Renal cortex interstitium (tissue), 11 donors: ENCODE measurements at regions not wholly inside any gene's neighbourhood (a gene's known extent, or its start where the extent isn't known, plus 50 kb on each side); places are given as distances from the start of the nearest gene placed in this dataset.
"Not testable (repeated sequence)": the region's sequence is repeated elsewhere in the genome, so short reads cannot be mapped to it uniquely, and the experiment has no call there.

ENCODE experiments used
- DNase-seq, 11 donors: peaks; one replicate each; pipeline ENCODE4 v3.0.0-alpha.2; 2013; ENCODE audit warnings: low read depth in 9 of 11, low spot score in 4 of 11; ENCODE audit errors: extremely low read depth in 1 of 11

GRCh38 chr2:45102579-45103117 lies 93.4 kb upstream of the SIX2 start:
- DNase-seq: no peak

DNA sequence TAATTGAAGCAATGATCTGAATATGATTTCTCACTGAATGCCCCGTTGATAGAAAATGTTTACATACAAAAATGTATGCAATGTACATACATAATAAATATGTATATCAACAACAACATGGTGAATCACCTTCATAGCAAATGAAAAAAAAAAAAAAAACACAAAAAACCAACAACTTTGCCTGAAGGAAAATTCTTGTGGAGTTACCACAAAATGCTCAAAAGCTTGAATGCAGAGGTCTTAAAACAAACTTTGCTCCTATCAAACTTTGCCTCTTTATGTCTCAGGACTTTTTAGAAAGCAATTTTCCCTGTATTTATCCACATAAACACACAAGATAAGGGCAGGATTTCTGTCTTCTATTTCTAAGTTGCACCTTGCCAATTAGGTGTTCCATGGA lies 92.9 kb upstream of the SIX2 start:
- DNase-seq: no peak

GRCh38 chr2:45096996-45097395 lies 87.7 kb upstream of the SIX2 start:
- no peak for DNase-seq

- DNase-seq: not testable (repeated sequence)
Observed at GRCh38 chr2:45096038-45096437, 86.8 kb upstream of the SIX2 start.

GRCh38 chr2:45093663-45094062 lies 84.4 kb upstream of the SIX2 start:
- DNase-seq: no peak

GRCh38 chr2:45093181-45093580 lies 83.9 kb upstream of the SIX2 start:
- DNase-seq: no peak

DNA sequence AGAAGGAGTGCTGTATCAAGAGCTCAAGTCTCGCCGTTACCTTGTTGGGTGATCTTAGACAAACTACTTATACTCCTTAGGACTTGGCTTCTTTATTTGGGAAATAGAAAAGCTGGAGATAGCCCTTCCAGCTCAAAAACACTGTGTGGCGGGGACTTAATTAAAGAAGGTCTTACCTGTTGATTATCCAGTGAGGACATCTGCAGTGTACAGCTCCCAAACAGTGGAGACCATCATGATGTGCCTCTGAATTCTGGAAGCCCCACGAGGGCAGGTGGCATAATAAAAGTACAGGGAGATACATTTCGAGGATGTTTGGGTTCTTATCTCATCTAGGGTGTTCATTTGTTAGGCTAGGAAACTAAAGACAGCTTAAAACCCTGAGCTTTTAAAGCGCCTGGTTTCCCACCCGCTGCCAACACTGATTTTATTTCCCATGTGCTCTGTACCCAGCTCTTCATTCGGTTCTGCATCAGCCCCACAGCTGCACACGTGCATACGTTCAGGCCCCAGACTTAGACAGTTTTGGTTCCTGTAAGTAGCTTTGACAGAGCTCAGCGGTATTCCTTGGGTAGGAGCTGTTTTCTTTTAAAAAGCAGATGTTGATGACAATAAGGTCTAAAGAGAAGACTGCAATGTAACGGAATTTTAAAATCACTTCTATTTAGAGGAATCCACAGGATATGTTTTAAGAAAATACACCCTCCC lies 80.5 kb upstream of the SIX2 start:
- DNase-seq: no peak

- DNase-seq: no peak
Observed at GRCh38 chr2:45085487-45085886, 76.2 kb upstream of the SIX2 start.

- DNase-seq: no peak
Observed at GRCh38 chr2:45084361-45085020, 75.2 kb upstream of the SIX2 start.

GRCh38 chr2:45083175-45083574 lies 73.9 kb upstream of the SIX2 start:
- no peak for DNase-seq

GRCh38 chr2:45074713-45075112 lies 65.5 kb upstream of the SIX2 start:
- DNase-seq: no peak

DNA sequence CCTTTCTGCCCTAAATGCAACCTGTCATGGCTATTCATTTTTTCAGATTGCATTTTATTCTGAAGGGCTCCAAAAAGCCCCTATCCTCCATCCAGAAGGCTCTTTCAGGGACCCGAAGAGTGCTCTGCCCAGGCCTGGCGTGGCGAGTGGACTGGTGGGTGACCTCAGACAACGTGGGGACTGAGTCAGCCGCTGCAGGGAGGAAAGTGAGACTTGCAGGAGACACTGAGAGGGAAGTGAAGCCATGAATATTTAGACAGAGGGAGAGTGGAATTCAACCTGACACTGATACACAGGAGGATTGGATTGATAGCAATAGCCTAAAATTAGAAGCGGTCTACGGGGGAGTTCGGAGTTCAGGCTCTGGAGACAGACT lies 63.6 kb upstream of the SIX2 start:
- DNase-seq: no peak

DNA sequence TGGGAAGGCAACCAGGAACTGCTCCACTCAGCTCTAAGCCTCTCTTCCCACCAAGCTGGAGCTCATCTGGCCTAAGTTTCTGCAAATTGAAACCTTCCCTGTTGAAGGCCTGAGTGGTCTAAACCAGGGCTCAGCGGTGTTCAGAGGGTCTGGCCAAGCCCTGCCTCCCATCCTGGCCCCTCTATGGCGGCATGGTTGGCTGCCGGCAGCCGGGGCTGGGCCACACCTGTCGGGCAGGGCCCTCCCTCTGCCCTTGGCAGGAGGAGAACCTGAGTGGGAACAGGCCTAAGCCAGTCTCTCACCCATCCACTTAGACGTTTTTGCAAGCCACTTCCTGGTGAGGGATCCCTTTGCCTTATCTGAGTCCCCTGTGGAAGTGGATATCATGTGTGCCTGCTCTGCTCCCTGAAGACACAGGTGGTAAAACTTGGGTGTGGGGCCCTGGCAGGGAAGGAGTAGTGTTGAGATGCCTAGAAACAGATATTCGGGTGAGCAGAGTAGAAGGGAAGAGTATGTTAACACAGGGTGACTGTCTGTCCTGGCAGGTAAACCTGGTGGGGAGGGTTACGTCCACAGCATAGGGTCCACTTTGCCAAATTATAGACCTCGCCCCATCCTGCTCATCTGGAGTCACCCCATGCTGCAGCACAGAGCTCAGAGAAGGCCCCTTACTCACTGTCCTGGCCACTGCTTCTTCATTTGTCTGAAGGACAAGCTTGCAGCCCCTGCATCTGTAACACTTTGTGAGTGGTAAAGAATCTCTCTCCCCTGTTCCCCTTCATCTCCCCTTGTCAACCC lies 63.0 kb upstream of the SIX2 start:
- DNase-seq: no peak

DNA sequence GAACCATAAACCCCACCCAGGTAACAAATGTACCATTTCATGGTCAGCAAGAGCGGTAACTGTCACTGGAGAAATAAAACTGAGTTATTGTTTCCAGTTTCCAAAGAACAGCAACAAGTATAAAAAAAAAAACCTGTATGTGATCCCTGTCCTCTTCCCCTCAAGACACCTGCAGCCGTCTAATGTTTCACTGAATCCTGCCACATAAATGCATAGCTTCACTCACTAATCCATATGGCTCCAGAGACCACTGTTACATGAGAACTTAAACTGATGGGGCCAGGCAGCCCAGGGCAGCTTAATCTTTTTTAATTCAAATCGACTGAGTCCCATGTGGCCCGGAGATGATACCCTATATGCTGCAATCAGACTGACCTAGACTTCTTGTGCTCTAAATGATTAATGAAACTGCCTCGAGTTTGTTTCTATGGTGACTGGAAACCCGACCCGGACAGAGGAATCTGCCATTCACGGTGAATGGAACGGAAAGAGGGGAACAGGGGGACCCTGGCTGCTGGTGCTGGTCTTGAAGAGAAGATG lies 60.9 kb upstream of the SIX2 start:
- DNase-seq: peak in 10 of 11 donors; percentile 41 to 84 (median 63)

- peak in 5 of 11 donors; percentile 45 to 70 (median 57) for DNase-seq
Observed at GRCh38 chr2:45069684-45070083, 60.4 kb upstream of the SIX2 start.

DNA sequence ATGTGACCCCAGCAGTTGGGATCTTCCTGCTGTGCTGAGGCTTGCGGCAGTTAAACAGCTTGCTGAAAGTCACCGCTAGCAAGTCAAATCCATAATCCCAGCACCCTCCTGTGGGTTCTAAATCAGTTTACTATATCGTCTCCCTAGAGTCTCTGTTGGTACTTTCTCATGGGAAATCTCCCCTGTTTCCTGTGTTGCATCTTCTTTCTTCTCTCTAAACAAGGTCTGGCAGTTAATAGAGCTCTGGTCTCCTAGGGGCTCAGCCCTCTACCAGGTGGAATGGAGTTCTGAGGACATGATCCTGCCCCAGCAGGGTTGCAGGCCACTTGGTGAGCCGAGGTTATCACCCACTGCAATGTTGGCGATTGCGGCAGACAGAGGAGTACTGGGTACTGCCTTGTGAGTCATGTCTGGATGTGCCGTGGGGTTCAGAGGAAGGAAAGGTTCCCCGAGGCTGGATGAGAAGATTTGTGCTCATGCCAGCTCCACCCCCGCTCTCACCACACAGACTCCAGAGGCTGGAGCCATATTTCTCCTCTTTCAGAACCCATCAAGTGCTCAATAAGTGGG lies 59.4 kb upstream of the SIX2 start:
- DNase-seq: no peak

- peak in 5 of 11 donors; percentile 28 to 66 (median 59) for DNase-seq
Observed at GRCh38 chr2:45067859-45068570, 58.8 kb upstream of the SIX2 start.
